ENCODE measurements at regions not wholly inside any gene's neighbourhood (a gene's known extent, or its start where the extent isn't known, plus 50 kb on each side); places are given as distances from the start of the nearest gene placed in this dataset.

GRCh38 chr21:17668479-17669140 is 55.9 kb upstream of the BTG3 start (continued):
- TF ChIP-seq, protein P1, sequence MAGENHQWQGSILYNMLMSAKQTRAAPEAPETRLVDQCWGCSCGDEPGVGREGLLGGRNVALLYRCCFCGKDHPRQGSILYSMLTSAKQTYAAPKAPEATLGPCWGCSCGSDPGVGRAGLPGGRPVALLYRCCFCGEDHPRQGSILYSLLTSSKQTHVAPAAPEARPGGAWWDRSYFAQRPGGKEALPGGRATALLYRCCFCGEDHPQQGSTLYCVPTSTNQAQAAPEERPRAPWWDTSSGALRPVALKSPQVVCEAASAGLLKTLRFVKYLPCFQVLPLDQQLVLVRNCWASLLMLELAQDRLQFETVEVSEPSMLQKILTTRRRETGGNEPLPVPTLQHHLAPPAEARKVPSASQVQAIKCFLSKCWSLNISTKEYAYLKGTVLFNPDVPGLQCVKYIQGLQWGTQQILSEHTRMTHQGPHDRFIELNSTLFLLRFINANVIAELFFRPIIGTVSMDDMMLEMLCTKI (IDR thresholded peaks at IDR 0.05; ENCODE audit: partially characterized antibody): no peak
- TF ChIP-seq ZNF384 (IDR thresholded peaks at IDR 0.05; ENCODE audit: low read depth, low read length): no peak
- TF ChIP-seq SIN3B (IDR thresholded peaks at IDR 0.05; ENCODE audit: low read depth): no peak
- no peak for TF ChIP-seq ZNF778 (CRISPR knock-in tag; IDR thresholded peaks at IDR 0.05)

- no peak overlapping the region for H3K4me2 ChIP-seq (ENCODE audit: insufficient read depth, low read length)
- H3K4me3 ChIP-seq: no peak overlapping the region
- no peaks in the 10 kb centered on the region for H3K79me2 ChIP-seq (ENCODE audit: control insufficient read depth, insufficient read depth, low read length)
- no peak overlapping the region for H3K27ac ChIP-seq (ENCODE audit: extremely low read depth, low read depth, low read length)
- no peaks in the 10 kb centered on the region for H3K9me3 ChIP-seq (replicated peaks; ENCODE audit: control insufficient read depth, insufficient read depth, low read depth, low read length)
- intact Hi-C loops (cut with micrococcal nuclease): no loop called here
- no peaks in the 10 kb centered on the region for H4K20me1 ChIP-seq (replicated peaks; ENCODE audit: control insufficient read depth, insufficient read depth, low read length)
- no peaks in the 10 kb centered on the region for H3K9me1 ChIP-seq (ENCODE audit: control insufficient read depth, insufficient read depth, low read length)
- H3K4me1 ChIP-seq (replicated peaks in 1 of 2; ENCODE audit: control insufficient read depth in 2 of 2, insufficient read depth in 2 of 2, low read length in 2 of 2): no peaks in the 10 kb centered on the region
- BruUV-seq (replicated peaks): no TSS peak
- no peak overlapping the region for H2AFZ ChIP-seq (ENCODE audit: low read depth, low read length)
- H3K27me3 ChIP-seq (ENCODE audit: control insufficient read depth in 2 of 2, insufficient read depth in 2 of 2, low read length in 2 of 2): no peaks in the 10 kb centered on the region
- H3K36me3 ChIP-seq (ENCODE audit: control insufficient read depth, insufficient read depth, low read length): no peaks in the 10 kb centered on the region
- in situ Hi-C loops (cut with MboI): no loop called here
- no peak for FAIRE-seq
- CTCF ChIA-PET (ENCODE audit: low intra/inter-chr PET ratio): no interaction called here
- ATAC-seq: no peak
- H3K9ac ChIP-seq (ENCODE audit: insufficient read depth in 1 of 2, low read depth in 2 of 2, low read length in 2 of 2): no peak overlapping the region
- DNase-seq (ENCODE audit: extremely low read depth in 1 of 4, low spot score in 3 of 4): no peak
- TF ChIP-seq LEF1 (IDR thresholded peaks at IDR 0.05) (no peak), ZNF511 (CRISPR knock-in tag; IDR thresholded peaks at IDR 0.05) (no peak), ZBED1 (IDR thresholded peaks at IDR 0.05) (no peak), BCL6 (CRISPR knock-in tag; IDR thresholded peaks at IDR 0.05) (no peak), RBM39 (optimal IDR thresholded peaks at IDR 0.05; ENCODE audit: low read depth, low read length) (no peak)
- POLR2A ChIA-PET: interaction anchor here (1.0 kb wide), 1 partner anchor 66 kb away, joined by 3 read pairs; no protein-coding TSS in a partner anchor
- 3% methylated on average over 5 of the region's 5 CpGs for WGBS (ENCODE audit: insufficient coverage, low coverage, missing lambda C conversion rate)
Measured at GRCh38 chr21:17667256-17667655, 54.6 kb upstream of the BTG3 start.
